ENCODE measurements at regions not wholly inside any gene's neighbourhood (a gene's known extent, or its start where the extent isn't known, plus 50 kb on each side); places are given as distances from the start of the nearest gene placed in this dataset.

DNA sequence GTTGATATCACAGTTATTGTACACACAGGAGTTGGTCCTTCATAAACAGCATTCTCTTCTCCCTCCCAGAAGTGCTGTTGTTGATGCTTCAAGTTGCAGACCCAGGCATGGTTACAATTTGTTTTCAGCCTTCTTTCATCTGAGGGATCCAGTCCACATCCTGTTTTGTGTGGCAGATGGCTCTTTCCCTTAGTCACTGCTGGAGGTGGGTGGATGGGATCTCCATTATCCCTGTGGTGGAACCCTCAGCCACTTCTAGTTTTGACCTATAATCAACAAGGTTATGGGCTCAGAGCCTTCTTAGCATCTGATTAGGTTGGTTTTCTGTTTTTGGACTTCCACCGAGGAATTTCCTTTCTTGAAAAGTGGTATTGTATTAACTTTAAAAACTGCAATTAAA, 214.2 kb downstream of the SH2D4B start:
- Histone ChIP-seq H3K27ac (ENCODE audit: control insufficient read depth, insufficient read depth) (no peak overlapping the region), H3K79me2 (ENCODE audit: control insufficient read depth, insufficient read depth, low read length) (no peaks in the 10 kb centered on the region), H3K4me2 (ENCODE audit: control insufficient read depth, insufficient read depth) (no peak overlapping the region), H3K9ac (ENCODE audit: control insufficient read depth, insufficient read depth, low read length) (no peak overlapping the region), H3K4me3 (no peak overlapping the region), H3K27me3 (replicated peaks in 1 of 2; ENCODE audit: control insufficient read depth in 2 of 2, insufficient read depth in 2 of 2, low read length in 1 of 2) (no peaks in the 10 kb centered on the region), H3K36me3 (ENCODE audit: control insufficient read depth in 2 of 2, insufficient read depth in 2 of 2, low read length in 1 of 2) (no peaks in the 10 kb centered on the region), H2AFZ (ENCODE audit: control insufficient read depth, low read depth, low read length) (no peak overlapping the region), H4K20me1 (ENCODE audit: control insufficient read depth, insufficient read depth) (no peaks in the 10 kb centered on the region), H3K9me3 (replicated peaks; ENCODE audit: control insufficient read depth, insufficient read depth, low read length) (no peaks in the 10 kb centered on the region; the same call in 2 of the 3 replicates), H3K4me1 (ENCODE audit: control insufficient read depth, insufficient read depth, low read length) (no peaks in the 10 kb centered on the region)
- ChIA-PET RAD21 (ENCODE audit: unreplicated experiment) (no interaction called here), POLR2A (no interaction called here), SMC1A (ENCODE audit: uncharacterized antibody, unreplicated experiment) (no interaction called here), CTCF (no interaction called here)
- in situ Hi-C loops (cut with MboI) (no loop called here), intact Hi-C loops (cut with micrococcal nuclease; ENCODE audit: unreplicated experiment) (no loop called here)
- TF ChIP-seq, protein P1, sequence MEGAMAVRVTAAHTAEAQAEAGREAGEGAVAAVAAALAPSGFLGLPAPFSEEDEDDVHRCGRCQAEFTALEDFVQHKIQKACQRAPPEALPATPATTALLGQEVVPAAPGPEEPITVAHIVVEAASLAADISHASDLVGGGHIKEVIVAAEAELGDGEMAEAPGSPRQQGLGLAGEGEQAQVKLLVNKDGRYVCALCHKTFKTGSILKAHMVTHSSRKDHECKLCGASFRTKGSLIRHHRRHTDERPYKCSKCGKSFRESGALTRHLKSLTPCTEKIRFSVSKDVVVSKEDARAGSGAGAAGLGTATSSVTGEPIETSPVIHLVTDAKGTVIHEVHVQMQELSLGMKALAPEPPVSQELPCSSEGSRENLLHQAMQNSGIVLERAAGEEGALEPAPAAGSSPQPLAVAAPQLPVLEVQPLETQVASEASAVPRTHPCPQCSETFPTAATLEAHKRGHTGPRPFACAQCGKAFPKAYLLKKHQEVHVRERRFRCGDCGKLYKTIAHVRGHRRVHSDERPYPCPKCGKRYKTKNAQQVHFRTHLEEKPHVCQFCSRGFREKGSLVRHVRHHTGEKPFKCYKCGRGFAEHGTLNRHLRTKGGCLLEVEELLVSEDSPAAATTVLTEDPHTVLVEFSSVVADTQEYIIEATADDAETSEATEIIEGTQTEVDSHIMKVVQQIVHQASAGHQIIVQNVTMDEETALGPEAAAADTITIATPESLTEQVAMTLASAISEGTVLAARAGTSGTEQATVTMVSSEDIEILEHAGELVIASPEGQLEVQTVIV (IDR thresholded peaks at IDR 0.05; ENCODE audit: borderline replicate concordance, partially characterized antibody): no peak
- TF ChIP-seq RBBP5 (conservative IDR thresholded peaks at IDR 0.05): no peak
- no peak for TF ChIP-seq CBX3 (IDR thresholded peaks at IDR 0.05; ENCODE audit: borderline replicate concordance, low read depth)
- TF ChIP-seq ZNF274 (IDR thresholded peaks at IDR 0.05; ENCODE audit: insufficient read depth, insufficient read length): no peak
- TF ChIP-seq RUNX3 (IDR thresholded peaks at IDR 0.05; ENCODE audit: low read length): no peak
- TF ChIP-seq MEF2B (IDR thresholded peaks at IDR 0.05; ENCODE audit: partially characterized antibody, poor library complexity, severe bottlenecking): no peak
- no peak for TF ChIP-seq BCL11A (IDR thresholded peaks at IDR 0.05; ENCODE audit: low read depth, low read length)
- TF ChIP-seq, protein P2, sequence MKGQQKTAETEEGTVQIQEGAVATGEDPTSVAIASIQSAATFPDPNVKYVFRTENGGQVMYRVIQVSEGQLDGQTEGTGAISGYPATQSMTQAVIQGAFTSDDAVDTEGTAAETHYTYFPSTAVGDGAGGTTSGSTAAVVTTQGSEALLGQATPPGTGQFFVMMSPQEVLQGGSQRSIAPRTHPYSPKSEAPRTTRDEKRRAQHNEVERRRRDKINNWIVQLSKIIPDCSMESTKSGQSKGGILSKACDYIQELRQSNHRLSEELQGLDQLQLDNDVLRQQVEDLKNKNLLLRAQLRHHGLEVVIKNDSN (IDR thresholded peaks at IDR 0.05; ENCODE audit: borderline replicate concordance, extremely low read length, insufficient read depth, low read depth, low read length): no peak
- TF ChIP-seq EP300 (IDR thresholded peaks at IDR 0.05; ENCODE audit: borderline replicate concordance in 1 of 2, control insufficient read depth in 1 of 2, low read depth in 2 of 2, low read length in 2 of 2): no peak
- TF ChIP-seq, protein P3, sequence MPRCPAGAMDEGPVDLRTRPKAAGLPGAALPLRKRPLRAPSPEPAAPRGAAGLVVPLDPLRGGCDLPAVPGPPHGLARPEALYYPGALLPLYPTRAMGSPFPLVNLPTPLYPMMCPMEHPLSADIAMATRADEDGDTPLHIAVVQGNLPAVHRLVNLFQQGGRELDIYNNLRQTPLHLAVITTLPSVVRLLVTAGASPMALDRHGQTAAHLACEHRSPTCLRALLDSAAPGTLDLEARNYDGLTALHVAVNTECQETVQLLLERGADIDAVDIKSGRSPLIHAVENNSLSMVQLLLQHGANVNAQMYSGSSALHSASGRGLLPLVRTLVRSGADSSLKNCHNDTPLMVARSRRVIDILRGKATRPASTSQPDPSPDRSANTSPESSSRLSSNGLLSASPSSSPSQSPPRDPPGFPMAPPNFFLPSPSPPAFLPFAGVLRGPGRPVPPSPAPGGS (IDR thresholded peaks at IDR 0.05; ENCODE audit: borderline replicate concordance, insufficient read depth, low read depth, low read length, poor library complexity, severe bottlenecking): no peak
- TF ChIP-seq DPF2 (IDR thresholded peaks at IDR 0.05): no peak
- no peak for TF ChIP-seq ZNF207 (IDR thresholded peaks at IDR 0.05; ENCODE audit: borderline replicate concordance)
- no peak for TF ChIP-seq HDAC2 (IDR thresholded peaks at IDR 0.05)
- TF ChIP-seq PAX5 (IDR thresholded peaks at IDR 0.05; ENCODE audit: borderline replicate concordance, low read depth, low read length): no peak
- TF ChIP-seq CBX5 (IDR thresholded peaks at IDR 0.05; ENCODE audit: low read depth): no peak
- no peak for TF ChIP-seq EGR1 (IDR thresholded peaks at IDR 0.05; ENCODE audit: borderline replicate concordance in 1 of 2, low read depth in 2 of 2, low read length in 2 of 2)
- DNase-seq (ENCODE audit: low read depth, low spot score) (no peak), ATAC-seq (no peak), FAIRE-seq (no peak)
- no TSS peak for BruUV-seq (replicated peaks)
- WGBS (ENCODE audit: insufficient coverage, insufficient replicate concordance, low lambda C conversion rate, missing lambda C conversion rate): 36% methylated on average over 1 of the region's 1 CpG
